GM12873 (cell line): ENCODE measurements at regions not wholly inside any gene's neighbourhood (a gene's known extent, or its start where the extent isn't known, plus 50 kb on each side); places are given as distances from the start of the nearest gene placed in this dataset.

Experiments
- TF ChIP-seq, protein P1 (sequence below): IDR thresholded peaks from 2 replicates; pipeline ENCODE4 v1.5.1; 2012; ENCODE audit warnings: low read depth, mild to moderate bottlenecking, moderate library complexity, low read length, control low read depth; ENCODE audit not compliant: insufficient read depth; ENCODE audit errors: missing control alignments

DNA sequence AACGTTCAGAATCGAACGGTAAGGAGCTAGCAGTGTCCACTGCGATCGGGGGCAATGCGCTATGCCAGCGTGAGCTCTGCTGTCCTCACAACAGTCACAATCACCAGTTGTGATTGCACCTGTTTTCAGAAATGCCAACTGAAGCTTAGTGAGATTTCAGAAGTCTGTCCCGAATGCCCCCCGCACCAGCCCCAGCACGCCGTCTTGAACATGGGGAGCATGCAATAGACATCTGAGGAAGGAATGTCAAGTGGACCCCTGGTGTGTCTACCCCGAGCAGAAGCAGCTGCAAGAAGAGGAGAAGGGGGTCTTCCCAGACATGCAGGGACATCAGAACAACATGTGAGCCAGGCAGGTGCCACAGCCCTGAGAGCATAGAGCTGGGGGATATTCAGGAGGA lies 125.7 kb upstream of the CHST15 start:
- TF ChIP-seq, protein P1, sequence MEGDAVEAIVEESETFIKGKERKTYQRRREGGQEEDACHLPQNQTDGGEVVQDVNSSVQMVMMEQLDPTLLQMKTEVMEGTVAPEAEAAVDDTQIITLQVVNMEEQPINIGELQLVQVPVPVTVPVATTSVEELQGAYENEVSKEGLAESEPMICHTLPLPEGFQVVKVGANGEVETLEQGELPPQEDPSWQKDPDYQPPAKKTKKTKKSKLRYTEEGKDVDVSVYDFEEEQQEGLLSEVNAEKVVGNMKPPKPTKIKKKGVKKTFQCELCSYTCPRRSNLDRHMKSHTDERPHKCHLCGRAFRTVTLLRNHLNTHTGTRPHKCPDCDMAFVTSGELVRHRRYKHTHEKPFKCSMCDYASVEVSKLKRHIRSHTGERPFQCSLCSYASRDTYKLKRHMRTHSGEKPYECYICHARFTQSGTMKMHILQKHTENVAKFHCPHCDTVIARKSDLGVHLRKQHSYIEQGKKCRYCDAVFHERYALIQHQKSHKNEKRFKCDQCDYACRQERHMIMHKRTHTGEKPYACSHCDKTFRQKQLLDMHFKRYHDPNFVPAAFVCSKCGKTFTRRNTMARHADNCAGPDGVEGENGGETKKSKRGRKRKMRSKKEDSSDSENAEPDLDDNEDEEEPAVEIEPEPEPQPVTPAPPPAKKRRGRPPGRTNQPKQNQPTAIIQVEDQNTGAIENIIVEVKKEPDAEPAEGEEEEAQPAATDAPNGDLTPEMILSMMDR: no peak

- TF ChIP-seq, protein P1: no peak
Observed at GRCh38 chr10:124217906-124218804, 124.8 kb upstream of the CHST15 start.

GRCh38 chr10:124217031-124217430 lies 123.6 kb upstream of the CHST15 start:
- TF ChIP-seq, protein P1: no peak

DNA sequence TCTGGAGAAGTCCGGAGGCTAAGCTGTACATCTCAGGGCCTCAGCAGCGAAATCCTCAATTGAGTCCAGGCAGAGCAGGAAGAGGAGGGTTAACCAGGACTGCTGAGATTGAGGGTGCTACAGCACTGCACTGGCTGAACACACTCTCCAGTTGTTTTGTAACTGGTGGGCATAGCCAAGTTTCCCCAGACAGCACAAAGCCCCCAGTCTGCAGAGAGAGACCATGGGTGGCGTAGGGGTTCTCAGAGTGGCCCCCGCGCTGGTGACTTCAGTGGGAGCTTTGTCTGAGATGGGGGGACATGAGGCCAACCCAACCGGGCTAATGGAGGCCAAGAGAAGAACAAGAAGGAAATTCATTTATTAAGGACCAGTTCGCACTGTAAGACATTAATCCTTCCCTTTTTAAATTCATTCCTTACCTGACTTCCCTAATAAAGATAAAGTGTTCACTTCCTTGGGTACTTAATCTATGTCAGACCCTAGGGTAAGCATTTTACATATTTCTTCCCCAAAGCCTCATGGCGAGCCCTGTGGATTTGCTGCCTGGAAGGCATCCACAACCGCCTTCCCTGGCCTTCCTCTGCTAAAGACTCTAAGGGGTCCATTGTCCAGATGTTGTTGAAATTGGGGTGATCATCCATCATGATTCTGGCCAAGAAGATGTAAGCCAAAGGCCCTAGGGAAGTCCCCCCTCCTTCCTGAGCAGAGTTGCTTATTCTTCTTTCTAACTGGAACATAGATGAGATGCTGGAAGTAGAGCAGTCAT lies 121.4 kb upstream of the CHST15 start:
- TF ChIP-seq, protein P1: no peak

- TF ChIP-seq, protein P1: no peak
Observed at GRCh38 chr10:124213899-124214510, 120.6 kb upstream of the CHST15 start.

DNA sequence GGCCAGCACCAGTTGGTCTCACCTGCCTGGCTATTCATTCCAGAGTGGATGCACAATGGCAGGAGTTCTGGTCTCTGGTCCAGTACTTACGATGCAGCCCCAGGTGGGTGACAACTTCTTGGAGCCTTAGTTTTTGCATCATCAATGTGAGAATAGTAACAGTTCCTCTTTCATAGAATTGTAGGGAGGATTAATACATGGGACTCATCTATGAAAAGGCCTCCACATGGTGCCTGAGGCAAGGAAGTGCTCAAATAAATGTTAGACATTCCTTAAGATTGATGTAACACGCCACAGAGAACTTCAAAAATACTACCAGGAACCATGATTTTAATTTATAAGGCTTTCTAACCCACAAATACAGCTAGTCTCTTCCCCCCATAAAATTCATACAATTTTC lies 120.1 kb upstream of the CHST15 start:
- TF ChIP-seq, protein P1: no peak

DNA sequence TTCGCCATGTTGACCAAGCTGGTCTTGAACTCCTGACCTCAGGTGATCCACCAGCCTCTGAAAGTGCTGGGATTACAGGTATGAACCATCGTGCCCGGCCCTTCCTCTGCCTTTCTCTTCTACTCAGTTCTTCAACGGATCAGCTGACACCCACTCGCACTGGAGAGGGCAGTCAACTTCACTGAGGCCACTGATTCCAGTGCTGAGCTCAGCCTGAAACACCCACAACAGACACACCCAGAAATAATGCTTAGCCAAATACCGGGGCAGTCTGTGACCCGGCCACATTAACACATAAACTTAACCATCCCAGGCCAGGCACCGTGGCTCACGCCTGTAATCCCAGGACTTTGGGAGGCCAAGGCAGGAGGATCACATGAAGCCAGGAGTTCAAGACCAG lies 119.3 kb upstream of the CHST15 start:
- TF ChIP-seq, protein P1: no peak
